ENCODE measurements at regions not wholly inside any gene's neighbourhood (a gene's known extent, or its start where the extent isn't known, plus 50 kb on each side); places are given as distances from the start of the nearest gene placed in this dataset.
"Not testable (repeated sequence)": the region's sequence is repeated elsewhere in the genome, so short reads cannot be mapped to it uniquely, and the experiment has no call there.

DNA sequence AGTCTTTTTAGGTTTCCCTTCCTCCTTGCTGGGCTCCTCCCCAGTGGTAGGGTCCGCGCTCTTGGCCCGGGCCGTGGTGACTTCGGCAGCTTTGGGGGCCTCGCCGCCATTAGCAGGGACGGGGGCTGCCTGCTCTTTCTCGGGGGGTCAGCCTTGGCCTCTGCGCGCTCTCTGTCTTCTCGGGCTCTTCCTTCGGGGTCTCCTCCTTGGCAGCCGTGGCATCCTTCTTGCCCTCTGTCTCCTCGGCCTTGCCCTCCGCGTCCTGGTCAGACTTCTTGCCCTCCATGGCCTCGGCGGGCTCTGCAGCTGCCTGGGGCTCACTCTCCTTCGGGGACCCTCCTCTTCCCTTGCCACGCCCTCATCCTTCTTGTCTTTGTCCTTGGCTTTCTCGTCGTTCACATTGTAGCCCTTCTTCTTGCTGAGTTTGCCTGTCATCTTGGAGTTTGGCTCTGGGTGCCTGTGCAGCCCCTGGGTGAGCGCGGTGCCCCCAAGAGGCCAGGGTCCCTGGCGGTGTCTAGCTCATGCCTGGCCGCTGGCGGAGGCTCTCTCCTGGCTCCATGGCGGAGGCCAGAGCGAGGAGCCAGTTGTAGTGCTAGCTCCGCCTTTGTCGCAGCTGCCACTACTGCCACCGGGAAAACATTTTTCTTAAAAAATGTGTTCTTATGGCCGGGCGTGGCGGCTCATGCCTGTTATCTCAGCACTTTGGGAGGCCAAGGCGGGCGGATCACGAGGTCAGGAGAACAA lies 283.0 kb upstream of the SGCG start:
- peaks cover 13 to 39% (median 31%) of the 10 kb centered on the region in 3 experiments for H3K36me3 Mint-ChIP-seq (ENCODE audit: insufficient read depth in 1 of 3, low read depth in 3 of 3)
- H3K4me1 Mint-ChIP-seq, result peaks cover 28 to 37% of the 10 kb centered on the region in 2 experiments

DNA sequence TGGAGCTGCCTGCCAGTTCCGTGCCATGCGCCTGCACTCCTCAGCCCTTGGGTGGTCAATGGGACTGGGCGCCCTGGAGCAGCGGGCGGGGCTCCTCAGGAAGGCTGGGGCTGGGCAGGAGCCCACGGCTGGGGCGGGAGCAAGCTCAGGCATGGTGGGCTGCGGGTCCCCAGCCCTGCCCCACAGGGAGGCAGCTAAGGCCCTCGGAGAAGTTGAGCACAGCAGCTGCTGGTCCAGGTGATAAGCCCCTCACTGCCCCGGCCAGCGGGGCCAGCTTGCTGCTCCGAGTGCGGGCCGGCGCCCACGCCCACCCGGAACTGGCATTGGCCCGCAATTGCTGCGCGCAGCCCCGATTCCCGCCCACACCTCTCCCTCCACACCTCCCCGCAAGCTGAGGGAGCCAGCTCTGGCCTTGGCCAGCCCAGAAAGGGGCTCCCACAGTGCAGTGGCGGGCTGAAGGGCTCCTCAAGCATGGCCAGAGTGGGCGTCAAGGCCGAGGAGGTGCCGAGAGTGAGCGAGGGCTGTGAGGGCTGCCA lies 280.3 kb upstream of the SGCG start:
- not testable (repeated sequence) for H4K8ac ChIP-seq (replicated peaks; ENCODE audit: insufficient read length, low read depth, low read length); H3K27me3 ChIP-seq (ENCODE audit: insufficient read depth, low read length); H2BK5ac ChIP-seq (ENCODE audit: insufficient read length, low read length); H3K9ac ChIP-seq (ENCODE audit: extremely low read depth, insufficient read length, low read length); H2BK120ac ChIP-seq (ENCODE audit: low read depth, low read length, poor library complexity, severe bottlenecking); H3K27me3 Mint-ChIP-seq (ENCODE audit: low read depth); DNase-seq; H3K23me2 ChIP-seq (ENCODE audit: insufficient read length, low read depth, low read length, poor library complexity, severe bottlenecking); H4K91ac ChIP-seq (ENCODE audit: insufficient read length, low read depth, low read length); H3K79me2 ChIP-seq (ENCODE audit: insufficient read depth, low read length); H3K14ac ChIP-seq (ENCODE audit: insufficient read depth, low read length); H4K20me1 ChIP-seq (ENCODE audit: control insufficient read depth, insufficient read depth, insufficient read length); H2BK15ac ChIP-seq (ENCODE audit: low read depth, low read length); H2BK20ac ChIP-seq (ENCODE audit: low read depth, low read length, poor library complexity, severe bottlenecking); H3K79me1 ChIP-seq (ENCODE audit: insufficient read depth, low read depth, low read length, poor library complexity, severe bottlenecking); H3K27ac Mint-ChIP-seq; H3K4me2 ChIP-seq (ENCODE audit: insufficient read depth, insufficient read length, low read length); H3K4me1 ChIP-seq (ENCODE audit: insufficient read depth, low read length); H4K5ac ChIP-seq (ENCODE audit: insufficient read length, low read depth, low read length); H2AFZ ChIP-seq (ENCODE audit: low read length); H3K23ac ChIP-seq (ENCODE audit: insufficient read length, low read depth, low read length); H3K4ac ChIP-seq (ENCODE audit: low read depth, low read length); H3T11ph ChIP-seq (ENCODE audit: low read length); H2AK5ac ChIP-seq (ENCODE audit: insufficient read length, low read length); H3K9me3 ChIP-seq (ENCODE audit: control insufficient read depth, low read depth, low read length); H2BK12ac ChIP-seq (ENCODE audit: insufficient read length, low read depth, low read length); H3K56ac ChIP-seq (ENCODE audit: insufficient read length, low read depth, low read length); H3K4me3 Mint-ChIP-seq; H3K18ac ChIP-seq (ENCODE audit: insufficient read length, low read depth, low read length); H3K27ac ChIP-seq (ENCODE audit: insufficient read length, low read depth, low read length)
- WGBS (ENCODE audit: extremely low coverage, insufficient read length, low lambda C conversion rate), result no CpG with 5 or more reads among the region's 28 CpGs
- H3K9me3 Mint-ChIP-seq, result peaks cover 49 to 54% of the 10 kb centered on the region in 2 experiments
- peaks cover 9 to 18% of the 10 kb centered on the region in 2 experiments for H3K4me1 Mint-ChIP-seq
- H3K36me3 Mint-ChIP-seq (ENCODE audit: insufficient read depth in 1 of 3, low read depth in 3 of 3), result peaks cover 20 to 48% (median 42%) of the 10 kb centered on the region in 3 experiments

More for the DNA sequence above, 283.0 kb upstream of the SGCG start:
- DNase-seq, result no peak
- Histone ChIP-seq H4K91ac (ENCODE audit: insufficient read length, low read depth, low read length) (no peak overlapping the region), H2AFZ (ENCODE audit: low read length) (no peak overlapping the region), H2BK15ac (ENCODE audit: low read depth, low read length) (no peak overlapping the region), H3K23me2 (ENCODE audit: insufficient read length, low read depth, low read length, poor library complexity, severe bottlenecking) (no peaks in the 10 kb centered on the region), H3T11ph (ENCODE audit: low read length) (no peak overlapping the region), H3K27ac (ENCODE audit: insufficient read length, low read depth, low read length) (no peak overlapping the region), H3K14ac (ENCODE audit: insufficient read depth, low read length) (no peak overlapping the region), H3K56ac (ENCODE audit: insufficient read length, low read depth, low read length) (no peak overlapping the region), H3K4me2 (ENCODE audit: insufficient read depth, insufficient read length, low read length) (no peak overlapping the region), H2BK12ac (ENCODE audit: insufficient read length, low read depth, low read length) (no peak overlapping the region), H4K8ac (replicated peaks; ENCODE audit: insufficient read length, low read depth, low read length) (no peak overlapping the region), H3K4ac (ENCODE audit: low read depth, low read length) (no peak overlapping the region), H2AK5ac (ENCODE audit: insufficient read length, low read length) (no peak overlapping the region), H4K5ac (ENCODE audit: insufficient read length, low read depth, low read length) (no peak overlapping the region), H3K27me3 (ENCODE audit: insufficient read depth, low read length) (no peaks in the 10 kb centered on the region), H2BK120ac (ENCODE audit: low read depth, low read length, poor library complexity, severe bottlenecking) (no peak overlapping the region), H3K9ac (ENCODE audit: extremely low read depth, insufficient read length, low read length) (no peak overlapping the region), H3K4me1 (ENCODE audit: insufficient read depth, low read length) (peaks cover 2% of the 10 kb centered on the region; the same call in 1 of the 2 replicates), H2BK5ac (ENCODE audit: insufficient read length, low read length) (no peak overlapping the region), H2BK20ac (ENCODE audit: low read depth, low read length, poor library complexity, severe bottlenecking) (no peak overlapping the region), H3K79me1 (ENCODE audit: insufficient read depth, low read depth, low read length, poor library complexity, severe bottlenecking) (no peaks in the 10 kb centered on the region), H4K20me1 (ENCODE audit: control insufficient read depth, insufficient read depth, insufficient read length) (no peaks in the 10 kb centered on the region), H3K9me3 (ENCODE audit: control insufficient read depth, low read depth, low read length) (peaks cover 3% of the 10 kb centered on the region), H3K18ac (ENCODE audit: insufficient read length, low read depth, low read length) (no peak overlapping the region), H3K23ac (ENCODE audit: insufficient read length, low read depth, low read length) (no peak overlapping the region), H3K79me2 (ENCODE audit: insufficient read depth, low read length) (no peaks in the 10 kb centered on the region)
- H3K4me3 Mint-ChIP-seq, result no peak overlapping the region
- H3K27me3 Mint-ChIP-seq (ENCODE audit: low read depth), result no peaks in the 10 kb centered on the region
- no CpG with 5 or more reads among the region's 39 CpGs for WGBS (ENCODE audit: extremely low coverage, insufficient read length, low lambda C conversion rate)
- H3K9me3 Mint-ChIP-seq, result peaks cover 37 to 43% of the 10 kb centered on the region in 2 experiments
- H3K27ac Mint-ChIP-seq, result no peak overlapping the region; a peak in 1 of 7 replicates
- TF ChIP-seq, protein P1, sequence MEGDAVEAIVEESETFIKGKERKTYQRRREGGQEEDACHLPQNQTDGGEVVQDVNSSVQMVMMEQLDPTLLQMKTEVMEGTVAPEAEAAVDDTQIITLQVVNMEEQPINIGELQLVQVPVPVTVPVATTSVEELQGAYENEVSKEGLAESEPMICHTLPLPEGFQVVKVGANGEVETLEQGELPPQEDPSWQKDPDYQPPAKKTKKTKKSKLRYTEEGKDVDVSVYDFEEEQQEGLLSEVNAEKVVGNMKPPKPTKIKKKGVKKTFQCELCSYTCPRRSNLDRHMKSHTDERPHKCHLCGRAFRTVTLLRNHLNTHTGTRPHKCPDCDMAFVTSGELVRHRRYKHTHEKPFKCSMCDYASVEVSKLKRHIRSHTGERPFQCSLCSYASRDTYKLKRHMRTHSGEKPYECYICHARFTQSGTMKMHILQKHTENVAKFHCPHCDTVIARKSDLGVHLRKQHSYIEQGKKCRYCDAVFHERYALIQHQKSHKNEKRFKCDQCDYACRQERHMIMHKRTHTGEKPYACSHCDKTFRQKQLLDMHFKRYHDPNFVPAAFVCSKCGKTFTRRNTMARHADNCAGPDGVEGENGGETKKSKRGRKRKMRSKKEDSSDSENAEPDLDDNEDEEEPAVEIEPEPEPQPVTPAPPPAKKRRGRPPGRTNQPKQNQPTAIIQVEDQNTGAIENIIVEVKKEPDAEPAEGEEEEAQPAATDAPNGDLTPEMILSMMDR (conservative IDR thresholded peaks at IDR 0.05), result no peak
